ENCODE measurements at regions not wholly inside any gene's neighbourhood (a gene's known extent, or its start where the extent isn't known, plus 50 kb on each side); places are given as distances from the start of the nearest gene placed in this dataset.

GRCh38 chr2:120867290-120868241, 131.9 kb downstream of the GLI2 start:
- DNase-seq = no peak

GRCh38 chr2:120868366-120868765, 132.7 kb downstream of the GLI2 start:
- no peak for DNase-seq

DNA sequence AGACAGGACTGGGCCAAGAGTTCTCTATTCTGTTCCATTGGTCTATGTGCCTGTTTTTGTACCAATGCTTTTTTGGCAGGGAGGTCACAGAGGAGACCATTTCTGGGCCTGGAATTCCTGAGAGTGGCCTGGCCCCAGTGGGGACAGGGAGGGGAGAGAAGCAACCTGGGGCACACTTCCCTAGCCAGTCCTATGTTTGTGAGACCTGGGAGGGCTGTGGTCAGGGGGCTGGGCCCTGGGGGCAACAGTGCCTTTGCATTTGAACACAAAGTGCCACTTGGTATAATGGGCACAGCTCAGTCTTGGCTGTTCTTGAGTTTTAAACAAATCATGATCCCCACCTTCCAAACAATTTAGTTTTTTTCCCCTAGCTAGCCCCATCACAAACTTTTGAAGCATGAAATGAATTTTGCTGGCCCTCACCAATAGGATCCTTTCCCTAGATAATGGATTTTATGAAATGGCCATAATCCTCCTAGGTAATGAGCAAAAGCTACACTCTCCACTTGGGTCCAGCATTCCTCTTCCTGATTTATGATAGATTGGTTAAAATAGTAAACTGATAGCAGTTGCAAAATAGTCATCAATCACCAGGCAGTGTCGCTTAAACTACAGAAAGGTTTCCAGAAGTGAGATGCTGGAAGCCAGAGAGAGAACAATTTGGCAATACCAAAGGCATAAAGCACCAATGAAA, 133.5 kb downstream of the GLI2 start:
- DNase-seq = no peak

DNA sequence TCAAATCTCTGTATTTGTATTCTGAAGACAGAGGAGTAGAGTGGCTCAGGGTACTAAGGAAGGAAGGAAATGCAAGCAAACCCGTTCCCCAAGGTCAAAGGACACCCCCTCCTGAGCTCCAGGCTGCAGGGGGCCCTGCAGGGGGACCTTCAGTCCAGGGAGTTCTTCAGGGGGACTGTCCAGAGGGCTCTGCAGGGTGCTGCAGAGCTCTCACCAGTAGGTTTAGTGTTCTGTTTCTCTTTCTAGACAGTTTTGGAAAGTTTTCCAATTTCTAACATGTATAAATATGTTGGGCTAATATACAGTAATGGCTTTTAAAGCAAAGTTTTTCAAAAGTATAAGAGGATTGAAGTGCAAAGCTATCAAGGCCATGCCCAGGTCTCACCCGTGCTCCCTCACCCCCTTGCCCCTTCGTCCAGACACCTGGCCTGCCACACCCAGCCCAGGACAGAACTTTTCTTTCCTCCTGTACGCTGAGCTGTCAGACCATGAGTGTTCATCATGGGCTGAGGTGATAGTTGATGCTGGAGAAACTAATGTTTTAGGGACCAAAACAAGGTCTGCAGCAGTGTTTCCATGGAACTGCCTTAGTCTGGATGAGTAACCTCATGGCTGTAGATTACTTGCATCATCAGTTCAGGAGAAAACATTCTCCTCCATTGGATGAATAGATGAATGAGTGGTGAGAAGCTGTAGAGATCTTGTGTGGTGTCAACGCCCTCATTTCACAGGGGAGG, 134.2 kb downstream of the GLI2 start:
- no peak for DNase-seq

GRCh38 chr2:120870467-120870788, 134.8 kb downstream of the GLI2 start:
- no peak for DNase-seq

GRCh38 chr2:120871016-120871635, 135.5 kb downstream of the GLI2 start:
- DNase-seq = no peak

- no peak for DNase-seq
These were observed 136.4 kb downstream of the GLI2 start for GRCh38 chr2:120871881-120872620.

DNA sequence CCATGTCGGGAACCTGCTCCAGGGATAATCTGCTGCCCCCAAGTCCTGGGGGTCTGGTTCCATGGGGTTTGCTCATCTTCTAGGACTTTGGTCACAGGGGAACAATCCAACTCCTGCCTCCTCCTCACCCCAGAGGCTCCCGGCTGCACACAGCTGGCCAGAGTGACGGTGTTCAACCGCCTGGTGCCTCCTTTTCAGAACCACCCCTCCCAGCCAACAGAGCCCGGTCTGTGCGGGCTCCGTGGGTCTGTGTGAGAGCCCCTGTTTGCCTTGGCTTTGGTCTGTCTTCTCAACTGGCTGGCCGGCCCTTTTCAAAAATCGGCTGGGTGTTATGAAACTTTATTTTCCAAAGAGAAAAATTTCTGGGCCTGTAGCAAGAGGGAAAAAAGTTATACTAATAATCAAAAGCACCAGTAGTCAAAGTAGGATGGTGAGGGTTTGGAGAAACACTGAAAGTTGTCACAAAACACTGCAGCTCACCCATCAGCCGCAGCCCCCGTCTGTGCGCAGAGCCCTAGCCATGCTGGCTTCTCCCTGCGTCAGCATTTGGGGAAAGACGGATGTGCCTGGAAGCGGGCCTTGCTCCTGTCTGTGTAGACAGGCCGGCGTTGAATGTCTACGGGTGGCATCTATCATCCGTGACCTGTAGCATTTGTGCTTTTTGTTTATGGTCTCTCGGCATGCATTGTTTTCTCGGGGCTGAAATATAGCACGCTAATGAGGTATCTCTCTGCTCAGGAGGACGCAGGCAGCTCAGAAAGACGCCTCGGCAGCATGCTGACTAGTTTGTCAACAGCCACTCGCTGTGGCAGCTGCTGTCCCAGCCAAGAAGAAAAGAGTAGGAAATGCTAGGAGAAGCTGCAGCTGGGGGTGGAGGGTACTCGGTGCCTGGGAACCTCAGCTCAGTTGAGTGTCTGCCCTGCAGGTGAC, 138.6 kb downstream of the GLI2 start:
- no peak for DNase-seq

DNA sequence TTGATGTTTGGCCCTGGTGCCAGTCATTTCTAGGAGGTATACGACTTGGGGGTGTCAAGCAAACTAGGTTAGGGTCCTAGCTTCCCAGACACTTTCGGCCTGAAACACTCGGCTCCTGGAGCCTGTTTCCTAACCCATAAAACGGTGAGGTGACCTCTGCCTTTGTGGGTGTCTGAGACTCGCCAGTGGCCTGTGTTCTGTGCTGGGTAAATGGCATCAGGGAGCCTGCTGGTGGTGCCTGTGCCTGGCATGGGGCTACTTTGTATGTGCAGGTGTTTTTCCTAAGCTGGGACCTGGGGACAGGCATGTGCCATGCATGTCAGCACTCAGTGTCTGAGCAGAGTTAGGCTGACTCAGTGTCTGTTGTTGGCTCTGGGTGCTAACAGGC, 139.2 kb downstream of the GLI2 start:
- DNase-seq = no peak

DNA sequence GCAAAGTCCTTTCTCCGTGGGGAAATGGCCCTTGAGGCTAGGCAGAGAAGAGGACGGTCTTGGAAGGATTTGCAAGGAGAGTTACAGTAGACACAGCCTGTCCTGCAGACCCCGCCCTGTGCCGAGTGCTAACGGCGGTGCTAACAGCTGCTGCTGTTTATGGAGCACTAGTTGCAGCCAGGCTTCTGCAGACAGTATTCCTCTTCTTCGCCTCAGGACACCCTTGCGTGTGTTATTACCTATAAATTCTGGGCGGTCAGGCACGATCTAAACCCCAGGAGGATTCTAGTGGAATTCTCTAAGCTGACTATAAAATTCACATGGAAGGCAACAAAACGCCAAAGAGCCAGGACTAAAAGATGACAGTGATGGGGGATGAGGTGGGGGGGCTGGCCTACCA, 139.8 kb downstream of the GLI2 start:
- no peak for DNase-seq

DNA sequence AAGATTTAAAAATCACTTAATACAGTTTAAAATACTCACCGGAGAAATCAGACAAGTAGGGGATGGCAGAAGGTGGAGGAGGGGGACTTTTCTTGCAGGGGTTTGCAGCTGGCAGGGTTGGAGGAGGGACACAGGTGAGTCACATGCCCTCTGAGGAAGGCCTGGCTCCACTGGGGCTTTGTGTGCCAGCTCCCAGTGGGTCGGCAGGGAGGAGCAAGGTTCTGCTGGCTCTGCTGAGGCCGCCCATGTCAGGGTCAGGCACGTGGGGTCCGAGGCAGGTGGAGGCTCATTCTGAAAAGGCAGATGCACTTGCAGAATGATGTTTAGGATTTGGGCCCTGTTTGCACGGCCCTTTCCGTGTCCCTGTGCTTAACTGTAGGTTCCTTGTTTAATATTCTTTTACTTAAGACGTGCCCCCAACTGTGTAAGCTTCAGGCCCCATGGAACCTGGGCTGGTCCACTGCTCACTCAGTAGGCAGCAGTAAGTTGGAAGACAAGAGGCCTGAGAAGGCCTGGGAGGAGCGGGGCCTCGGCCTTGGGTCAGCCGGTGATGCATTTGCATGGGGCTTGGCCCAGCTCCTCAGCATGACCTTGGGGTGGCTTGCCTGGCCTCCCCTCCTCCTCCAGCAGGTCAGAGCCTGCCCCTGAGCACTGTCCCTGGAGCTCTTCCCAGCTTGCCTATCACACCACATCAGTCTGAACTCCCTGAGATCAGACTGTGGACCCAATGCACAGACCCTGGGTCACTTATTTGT, 141.0 kb downstream of the GLI2 start:
- no peak for DNase-seq

DNA sequence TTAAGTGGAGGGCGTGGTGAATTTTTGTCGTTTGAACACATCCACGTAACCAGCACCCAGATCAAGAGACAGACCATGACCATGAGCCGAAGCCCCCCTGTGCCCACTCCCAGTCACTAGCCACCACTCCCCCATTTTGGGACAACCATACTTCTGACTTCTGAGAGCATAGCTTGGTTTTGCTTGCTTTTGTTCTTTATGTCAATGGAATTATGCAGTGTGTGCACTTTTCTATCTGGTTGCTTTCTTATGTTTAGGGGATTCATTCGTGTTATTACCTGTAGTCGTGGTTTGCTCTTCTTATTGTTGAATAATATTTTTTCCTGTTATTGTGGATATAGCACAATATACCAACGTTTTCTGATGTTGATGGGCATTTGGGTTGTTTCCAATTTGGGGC, 141.7 kb downstream of the GLI2 start:
- no peak for DNase-seq

- no peak for DNase-seq
These were observed 143.3 kb downstream of the GLI2 start for GRCh38 chr2:120878970-120879369.

- no peak for DNase-seq
These were observed 144.0 kb downstream of the GLI2 start for GRCh38 chr2:120879431-120880295.

GRCh38 chr2:120880381-120880780, 144.7 kb downstream of the GLI2 start:
- no peak for DNase-seq

- DNase-seq = no peak
These were observed 146.5 kb downstream of the GLI2 start for GRCh38 chr2:120881981-120882788.

DNA sequence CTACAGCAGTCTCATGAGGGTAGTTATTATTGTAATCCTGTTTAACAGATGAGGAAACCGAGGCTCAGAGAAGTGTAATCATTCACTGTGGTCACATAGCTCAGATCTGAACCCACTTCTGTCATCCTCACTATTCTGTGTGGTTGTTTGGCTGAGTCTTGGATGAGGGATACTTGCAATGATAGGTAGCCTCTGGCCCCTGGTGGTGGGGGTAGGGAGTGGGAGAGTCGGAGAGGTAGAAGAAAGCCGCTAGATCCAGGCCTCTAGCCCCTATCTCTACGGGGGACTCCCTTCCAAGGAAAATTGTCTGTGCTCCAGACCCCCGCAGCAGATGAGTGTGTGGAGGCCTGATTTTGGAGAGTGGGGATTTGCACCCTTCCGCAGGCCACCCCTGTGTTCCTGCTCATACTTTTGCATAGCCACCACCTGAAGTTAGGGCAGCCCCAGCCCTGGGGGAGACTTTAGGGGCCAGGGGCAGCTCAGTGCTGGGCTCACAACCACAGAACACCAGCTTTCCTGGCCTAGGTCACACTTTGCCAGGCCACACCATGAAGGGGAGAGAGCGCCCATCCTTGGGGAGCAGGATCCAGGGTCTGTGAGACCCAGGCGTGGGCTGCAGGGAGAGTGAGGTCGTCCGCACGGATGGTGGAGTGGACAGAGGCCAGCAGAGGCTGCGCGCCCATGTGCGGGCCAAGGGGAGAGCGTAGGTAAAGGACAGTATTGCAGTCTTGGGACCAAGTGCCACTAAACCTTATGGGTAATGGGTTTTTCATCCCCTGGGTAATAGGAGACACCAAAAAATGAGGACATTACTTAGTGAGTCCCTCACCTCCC, 148.2 kb downstream of the GLI2 start:
- no peak for DNase-seq
